ENCODE measurements at regions not wholly inside any gene's neighbourhood (a gene's known extent, or its start where the extent isn't known, plus 50 kb on each side); places are given as distances from the start of the nearest gene placed in this dataset.
A peak's percentile ranks its signal among the peaks of the same experiment; 100 is the strongest.

DNA sequence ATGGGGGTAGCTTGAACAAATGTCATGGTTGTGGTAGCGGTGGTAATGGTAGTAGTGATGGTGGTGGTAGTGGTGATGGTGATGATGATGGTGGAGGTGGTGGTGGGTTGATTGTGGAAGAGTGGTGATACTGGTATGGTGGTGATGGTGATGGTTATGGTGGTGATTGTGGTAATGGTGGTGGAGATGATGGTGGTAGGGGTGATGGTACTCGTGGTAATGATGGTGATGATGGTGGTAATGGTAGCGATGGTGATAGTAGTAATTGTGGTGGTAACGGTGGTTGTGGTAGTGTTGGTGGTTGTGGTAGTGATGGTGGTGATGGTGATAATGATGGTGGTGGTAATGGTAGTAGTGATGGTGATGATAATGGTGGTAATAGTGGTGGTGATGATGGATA, 65.7 kb upstream of the SDK1 start:
- no peak for DNase-seq

- DNase-seq: no peak
These were observed 64.8 kb upstream of the SDK1 start for GRCh38 chr7:3236268-3236667.

GRCh38 chr7:3238525-3239210, 62.4 kb upstream of the SDK1 start:
- DNase-seq: no peak

GRCh38 chr7:3239291-3239691, 61.8 kb upstream of the SDK1 start:
- DNase-seq: no peak

GRCh38 chr7:3240826-3241430, 60.1 kb upstream of the SDK1 start:
- DNase-seq: no peak

DNA sequence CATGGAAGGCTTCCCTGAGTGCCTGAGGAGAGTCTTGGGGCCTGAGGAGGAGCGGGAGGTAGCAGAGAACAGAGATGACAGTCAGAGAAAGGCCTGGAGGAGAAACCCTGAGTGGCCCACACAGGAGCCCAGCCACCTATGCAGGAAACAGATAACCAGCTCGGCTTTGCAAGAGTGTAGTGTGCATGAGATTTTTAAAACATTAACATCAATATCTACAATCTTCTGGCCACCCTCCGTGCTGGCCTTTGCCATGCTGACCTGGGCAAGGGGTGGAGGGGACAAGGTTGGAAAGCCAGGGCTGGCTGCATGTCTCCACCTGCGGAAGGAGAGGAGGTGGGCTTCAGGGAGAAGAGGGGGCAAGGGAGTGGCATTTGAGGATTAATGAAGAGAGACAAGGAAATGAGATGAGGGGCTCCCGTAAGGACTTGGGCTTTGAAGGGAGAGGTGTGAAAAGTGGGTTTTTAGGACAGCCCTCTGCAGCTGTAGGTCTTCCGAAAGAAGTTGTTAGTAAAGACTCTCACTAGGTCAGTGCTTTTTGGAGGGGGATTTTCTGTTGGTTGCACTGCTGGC, 59.3 kb upstream of the SDK1 start:
- DNase-seq: no peak

- DNase-seq: no peak
These were observed 58.6 kb upstream of the SDK1 start for GRCh38 chr7:3242398-3242972.

DNA sequence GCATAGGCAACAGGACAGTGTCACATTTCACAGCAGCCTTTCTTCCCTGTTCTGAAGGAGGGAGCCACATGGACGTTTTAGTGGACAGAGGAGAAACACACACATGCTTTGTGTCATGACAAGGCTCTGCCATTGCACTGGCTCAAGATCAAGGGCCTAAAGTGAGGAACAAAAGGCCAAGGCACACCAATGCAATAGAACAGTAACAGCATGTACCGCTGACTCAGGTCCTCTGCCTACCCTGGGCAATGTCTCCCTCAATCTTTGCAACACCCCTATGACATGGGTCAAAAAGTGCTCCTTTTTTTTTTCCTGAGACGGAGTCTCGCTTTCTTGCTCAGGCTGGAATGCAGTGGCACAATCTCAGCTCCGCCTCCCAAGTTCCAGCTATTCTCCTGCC, 57.8 kb upstream of the SDK1 start:
- no peak for DNase-seq

DNA sequence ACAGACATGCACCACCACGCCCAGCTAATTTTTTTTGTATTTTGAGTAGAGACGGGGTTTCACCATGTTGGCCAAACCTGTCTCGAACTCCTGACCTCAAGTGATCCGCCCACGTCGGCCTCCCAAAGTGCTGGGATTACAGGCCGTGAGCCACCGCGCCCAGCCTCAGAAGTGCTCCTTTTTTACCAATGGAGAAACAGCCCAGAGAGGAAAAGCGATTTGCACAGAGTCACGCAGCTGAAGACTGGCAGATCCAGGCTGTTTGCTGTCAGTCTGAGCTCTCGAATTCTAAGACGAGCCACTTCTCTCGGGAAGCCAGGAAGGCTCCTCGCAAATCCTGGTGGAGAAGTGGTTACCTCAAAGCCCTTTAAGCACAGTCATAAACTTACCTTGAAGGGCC, 57.4 kb upstream of the SDK1 start:
- no peak for DNase-seq

GRCh38 chr7:3244241-3244814, 56.7 kb upstream of the SDK1 start:
- peak; percentile 58 for DNase-seq

DNA sequence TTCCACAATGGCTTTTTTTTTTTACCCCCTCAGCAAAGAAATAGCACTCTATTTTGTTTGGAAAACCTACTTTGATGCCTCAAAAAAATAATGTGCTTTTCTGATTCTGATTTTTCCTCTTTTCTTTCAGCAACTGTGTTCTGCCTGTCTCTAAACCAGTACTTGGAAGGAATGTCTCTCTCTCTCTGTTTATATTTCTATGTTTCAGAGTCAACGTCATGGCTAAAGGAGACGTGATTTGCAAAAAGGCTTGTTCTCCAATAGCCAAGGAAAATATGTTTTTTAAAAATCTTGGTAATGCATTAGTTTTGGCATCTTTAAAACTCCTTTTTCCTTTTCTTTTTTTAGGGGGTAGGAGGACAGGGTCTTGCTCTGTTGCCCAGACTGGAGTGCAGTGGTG, 56.0 kb upstream of the SDK1 start:
- DNase-seq: no peak

- no peak for DNase-seq
These were observed 55.3 kb upstream of the SDK1 start for GRCh38 chr7:3245721-3246120.

DNA sequence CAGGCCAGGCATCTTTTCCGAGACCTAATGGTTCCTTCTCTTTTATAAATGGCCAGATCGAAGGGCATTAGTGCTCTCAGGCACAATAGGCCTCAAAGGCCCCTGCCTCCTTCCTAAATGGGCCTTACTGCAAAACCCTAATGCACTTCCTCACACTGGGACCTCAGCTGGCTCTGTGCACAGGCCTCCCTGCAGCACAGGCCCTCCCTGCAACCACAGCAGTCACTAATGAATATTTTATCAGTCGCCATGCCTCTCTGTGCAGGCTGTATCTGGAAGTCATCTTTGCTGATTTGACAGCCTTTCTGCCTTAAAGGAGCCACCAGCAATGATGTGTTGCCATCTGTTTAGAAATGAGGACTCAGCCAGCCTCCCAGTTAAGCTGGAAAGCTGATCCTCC, 54.9 kb upstream of the SDK1 start:
- no peak for DNase-seq

GRCh38 chr7:3246651-3247050, 54.4 kb upstream of the SDK1 start:
- DNase-seq: no peak

GRCh38 chr7:3250725-3251124, 50.3 kb upstream of the SDK1 start:
- DNase-seq: no peak
